ENCODE measurements at regions not wholly inside any gene's neighbourhood (a gene's known extent, or its start where the extent isn't known, plus 50 kb on each side); places are given as distances from the start of the nearest gene placed in this dataset.
A peak's percentile ranks its signal among the peaks of the same experiment; 100 is the strongest.
"Not testable (repeated sequence)": the region's sequence is repeated elsewhere in the genome, so short reads cannot be mapped to it uniquely, and the experiment has no call there.

DNA sequence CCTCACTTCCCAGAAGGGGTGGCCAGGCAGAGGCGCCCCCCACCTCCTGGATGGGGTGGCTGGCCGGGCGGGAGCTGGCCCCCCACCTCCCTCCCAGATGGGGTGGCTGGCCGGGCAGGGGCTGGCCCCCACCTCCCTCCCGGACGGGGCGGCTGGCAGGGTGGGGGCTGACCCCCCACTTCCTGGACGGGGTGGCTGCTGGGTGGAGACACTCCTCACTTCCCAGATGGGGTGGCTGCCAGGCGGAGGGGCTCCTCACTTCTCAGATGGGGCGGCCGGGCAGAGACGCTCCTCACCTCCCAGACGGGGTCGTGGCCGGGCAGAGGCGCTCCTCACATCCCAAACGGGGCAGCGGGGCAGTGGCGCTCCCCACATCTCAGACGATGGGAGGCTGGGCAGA lies 126.1 kb upstream of the PKP2 start:
- DNase-seq: not testable (repeated sequence)

DNA sequence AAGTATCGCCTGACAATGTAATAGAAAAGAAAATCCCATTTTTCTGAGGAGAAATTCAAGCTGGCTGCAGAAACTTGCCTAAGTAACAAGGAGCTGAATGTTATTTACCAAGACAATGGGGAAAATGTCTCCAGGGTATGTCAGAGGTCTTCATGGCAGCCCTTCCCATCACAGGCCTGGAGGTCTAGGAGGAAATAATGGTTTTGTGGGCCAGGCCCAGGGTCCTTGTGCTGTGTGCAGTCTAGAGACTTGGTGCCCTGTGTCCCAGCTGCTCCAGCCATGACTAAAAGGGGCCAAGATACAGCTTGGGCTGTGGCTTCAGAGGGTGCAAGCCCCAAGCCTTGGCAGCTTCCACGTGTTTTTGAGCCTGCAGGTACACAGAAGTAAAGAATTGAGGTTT lies 120.5 kb upstream of the PKP2 start:
- DNase-seq: not testable (repeated sequence)

GRCh38 chr12:33012226-33012625 lies 115.6 kb upstream of the PKP2 start:
- DNase-seq: no peak

DNA sequence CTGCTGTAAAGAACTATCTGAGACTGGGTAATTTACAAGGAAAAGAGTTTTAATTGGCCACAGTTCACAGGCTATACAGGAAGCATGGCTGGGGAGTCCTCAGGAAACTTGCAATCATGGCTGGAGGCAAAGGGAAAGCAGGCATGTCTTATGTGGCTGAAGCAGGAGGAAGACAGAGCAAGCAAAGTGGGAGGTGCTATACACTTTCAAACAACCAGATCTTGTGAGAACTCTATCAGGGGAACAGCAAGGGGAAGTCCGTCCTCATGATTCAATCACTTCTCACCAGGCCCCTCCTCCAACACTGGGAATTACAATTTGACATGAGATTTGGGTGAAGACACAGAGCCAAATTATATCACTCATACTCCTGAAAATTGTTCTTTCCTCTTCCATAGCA lies 109.5 kb upstream of the PKP2 start:
- no peak for DNase-seq

GRCh38 chr12:33000016-33000415 lies 103.4 kb upstream of the PKP2 start:
- no peak for DNase-seq

DNA sequence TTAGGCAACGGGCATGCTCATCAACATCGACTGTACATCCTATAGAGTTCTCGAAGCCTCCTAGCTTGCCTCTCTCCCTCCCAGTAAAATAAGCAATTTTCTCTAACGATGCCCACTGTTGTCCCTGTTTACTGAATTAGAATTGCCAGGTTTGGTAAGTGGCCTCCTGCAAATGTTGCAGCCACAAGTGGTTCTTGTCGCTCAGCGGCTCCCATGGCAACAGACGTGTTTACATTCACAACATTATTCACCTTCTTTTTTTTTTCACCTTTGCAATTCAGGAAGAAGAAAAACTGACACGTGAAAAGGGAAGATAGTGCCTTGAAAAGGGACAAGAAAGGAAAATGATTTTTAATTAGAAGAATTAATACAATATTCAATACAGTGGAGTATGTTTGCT lies 100.9 kb upstream of the PKP2 start:
- peak; percentile 96 for DNase-seq

DNA sequence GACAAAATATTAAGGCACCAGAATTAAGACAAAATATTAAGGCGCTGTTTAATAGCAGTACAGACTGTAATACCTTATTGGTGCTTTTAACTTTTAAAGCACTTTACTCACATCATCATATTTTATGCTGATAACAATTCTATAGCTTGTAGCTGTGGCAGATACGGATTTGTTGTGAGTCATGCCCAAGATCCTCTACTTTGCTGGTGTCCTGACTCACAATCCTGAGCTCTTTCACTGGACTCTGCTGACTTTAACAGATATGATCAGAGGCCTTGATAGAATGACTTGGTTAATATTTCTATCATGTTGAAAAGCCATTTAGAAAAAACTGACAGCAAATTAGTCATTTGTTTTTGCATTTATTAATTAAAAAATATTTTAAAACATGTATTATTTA lies 99.0 kb upstream of the PKP2 start:
- DNase-seq: no peak

DNA sequence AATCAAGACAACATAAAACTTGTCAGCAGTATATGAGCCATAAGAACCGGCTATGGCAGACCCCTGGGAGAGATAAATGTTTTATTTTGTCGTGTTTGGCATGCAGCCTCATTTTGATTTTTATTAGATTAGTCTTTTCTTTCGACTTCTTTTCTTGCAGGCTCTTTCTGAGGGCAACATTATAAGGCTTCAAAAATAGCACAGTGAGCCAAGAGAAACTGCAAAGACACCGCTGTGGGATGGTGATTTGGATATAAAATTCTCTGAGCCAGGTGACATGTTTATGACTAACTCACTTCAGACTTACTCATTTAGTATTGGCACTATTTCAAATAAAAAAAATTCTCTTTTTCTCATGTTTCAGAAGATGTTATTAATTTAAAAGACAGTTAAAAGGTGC lies 96.8 kb upstream of the PKP2 start:
- no peak for DNase-seq

DNA sequence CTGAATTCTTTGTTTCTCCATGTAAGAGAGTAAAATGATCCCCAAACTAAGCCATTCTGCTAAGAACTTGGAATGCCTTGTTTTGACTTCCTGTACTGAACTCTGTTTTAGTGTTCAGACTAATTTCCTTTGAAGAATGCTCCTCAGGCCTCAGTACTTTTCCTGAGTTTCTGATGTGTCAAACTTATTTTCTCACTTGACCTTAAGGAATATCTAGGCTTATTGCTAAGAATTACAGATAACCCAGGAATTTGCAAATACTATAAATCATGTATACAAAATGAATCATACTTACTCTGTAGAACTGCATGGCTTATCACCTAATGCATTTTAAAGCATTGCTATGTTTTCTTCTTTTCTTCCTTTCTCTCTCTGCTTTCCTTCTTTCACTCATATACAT lies 93.1 kb upstream of the PKP2 start:
- no peak for DNase-seq

GRCh38 chr12:32988982-32989381 lies 92.4 kb upstream of the PKP2 start:
- DNase-seq: no peak

DNA sequence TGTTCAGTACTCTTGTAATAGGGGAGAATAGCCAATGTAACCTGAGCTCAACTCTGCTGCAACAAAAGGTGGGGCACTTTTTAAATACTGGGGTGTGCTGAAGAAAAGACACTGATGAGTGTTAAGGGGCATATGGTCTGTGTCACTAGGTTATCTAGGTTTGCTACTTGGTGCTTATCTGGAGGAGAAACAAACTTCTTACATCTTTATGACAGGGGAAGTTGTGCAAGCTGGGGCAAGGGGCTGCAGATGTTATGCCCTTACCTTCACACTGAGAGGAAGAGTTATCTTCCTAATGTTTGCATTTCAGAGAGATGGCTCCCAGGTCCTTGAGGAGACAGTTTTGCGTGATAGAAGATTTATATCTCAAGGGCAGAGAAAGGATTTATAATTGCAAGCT lies 90.9 kb upstream of the PKP2 start:
- no peak for DNase-seq

- peak; percentile 78 for DNase-seq
These were observed 87.4 kb upstream of the PKP2 start for GRCh38 chr12:32983968-32984367.

GRCh38 chr12:32983332-32983731 lies 86.8 kb upstream of the PKP2 start:
- DNase-seq: no peak

GRCh38 chr12:32981139-32981538 lies 84.6 kb upstream of the PKP2 start:
- DNase-seq: no peak

DNA sequence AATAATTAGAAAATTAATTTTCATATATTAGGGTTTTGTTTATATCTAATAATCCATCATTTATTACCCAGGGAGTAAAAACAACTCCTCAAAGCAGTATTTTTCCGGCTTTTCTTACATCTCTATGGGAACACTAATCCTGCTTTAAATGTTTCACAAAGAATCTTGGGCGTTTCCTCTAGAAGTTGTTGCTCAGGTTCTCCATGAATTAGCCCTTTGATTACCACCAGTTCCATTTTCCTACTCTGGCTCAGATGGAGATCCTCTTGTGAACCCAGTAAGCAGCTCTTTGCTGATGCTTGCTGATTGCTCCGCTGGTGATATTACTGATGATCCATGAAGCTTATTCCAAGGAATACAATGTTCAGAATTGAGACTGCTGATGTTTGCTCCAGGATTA lies 78.5 kb upstream of the PKP2 start:
- DNase-seq: no peak

DNA sequence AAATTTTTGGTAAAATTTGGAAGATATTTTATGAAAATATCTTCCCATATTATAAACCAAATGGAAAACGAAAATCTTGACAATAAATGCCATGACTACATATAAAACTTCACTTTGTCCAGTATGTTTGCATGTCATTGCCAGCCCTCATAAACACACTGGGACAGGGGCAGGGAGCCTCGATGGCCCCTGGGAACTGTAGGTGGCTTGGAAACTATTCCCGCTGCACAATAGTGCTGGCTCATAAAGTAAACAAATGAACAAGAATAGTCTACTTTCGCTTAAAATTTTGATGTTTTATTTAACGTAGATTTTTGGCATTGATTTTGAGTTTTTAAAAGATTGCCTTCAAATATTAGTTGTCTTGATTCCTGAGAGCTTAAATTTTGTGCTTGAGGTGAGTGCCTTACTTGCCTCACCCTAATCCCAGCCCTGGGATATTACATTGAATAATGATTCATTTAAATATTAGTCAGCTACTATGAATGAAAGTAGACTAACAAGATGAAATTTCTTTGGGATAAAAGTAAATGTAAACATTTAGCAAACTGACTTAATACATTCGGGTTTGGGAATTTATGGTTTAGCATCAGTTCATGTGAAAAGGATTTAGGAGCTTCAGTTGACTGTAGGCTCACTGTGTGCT lies 74.0 kb upstream of the PKP2 start:
- no peak for DNase-seq

GRCh38 chr12:32964981-32965585 lies 68.5 kb upstream of the PKP2 start:
- DNase-seq: peak; percentile 53

- DNase-seq: not testable (repeated sequence)
These were observed 59.8 kb upstream of the PKP2 start for GRCh38 chr12:32956418-32956817.

- DNase-seq: no peak
These were observed 56.1 kb upstream of the PKP2 start for GRCh38 chr12:32952681-32953080.

DNA sequence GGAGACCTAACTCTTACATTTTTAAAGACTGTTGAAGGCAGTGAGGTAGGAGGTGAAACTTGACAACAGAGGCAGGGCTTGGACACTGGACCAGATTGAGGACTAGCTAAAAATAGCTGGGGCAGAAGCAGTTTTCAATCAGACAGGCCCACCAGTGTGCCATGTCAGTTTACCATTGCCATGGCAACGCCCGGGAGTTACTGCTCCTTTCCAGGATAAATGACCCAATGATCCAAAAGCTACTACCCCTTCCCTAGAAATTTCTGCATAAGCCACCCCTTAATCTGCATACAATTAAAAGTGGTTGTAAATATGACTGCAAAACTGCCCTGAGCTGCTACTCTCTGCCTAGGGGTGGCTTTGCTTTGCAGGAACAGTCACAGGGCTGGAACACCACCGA lies 53.2 kb upstream of the PKP2 start:
- DNase-seq: no peak

GRCh38 chr12:32947206-32948067 lies 50.9 kb upstream of the PKP2 start:
- DNase-seq: peak; percentile 34

- DNase-seq: no peak
These were observed 50.0 kb upstream of the PKP2 start for GRCh38 chr12:32946504-32947131.
